ENCODE measurements at regions not wholly inside any gene's neighbourhood (a gene's known extent, or its start where the extent isn't known, plus 50 kb on each side); places are given as distances from the start of the nearest gene placed in this dataset.

- DNase-seq: no peak
Observed at GRCh38 chr11:28447226-28447625, 339.0 kb downstream of the METTL15 start.

GRCh38 chr11:28442131-28442530 lies 333.9 kb downstream of the METTL15 start:
- no peak for DNase-seq

GRCh38 chr11:28439403-28439802 lies 331.2 kb downstream of the METTL15 start:
- DNase-seq: no peak

- DNase-seq: no peak
Observed at GRCh38 chr11:28420099-28420498, 311.9 kb downstream of the METTL15 start.

- no peak for DNase-seq
Observed at GRCh38 chr11:28417601-28418323, 309.6 kb downstream of the METTL15 start.

GRCh38 chr11:28412029-28412428 lies 303.8 kb downstream of the METTL15 start:
- DNase-seq: no peak

- no peak for DNase-seq
Observed at GRCh38 chr11:28401446-28401845, 293.3 kb downstream of the METTL15 start.

GRCh38 chr11:28400331-28401100 lies 292.3 kb downstream of the METTL15 start:
- DNase-seq: peak; percentile 3

GRCh38 chr11:28393348-28393747 lies 285.2 kb downstream of the METTL15 start:
- no peak for DNase-seq

GRCh38 chr11:28384418-28384817 lies 276.2 kb downstream of the METTL15 start:
- no peak for DNase-seq

GRCh38 chr11:28383456-28383855 lies 275.3 kb downstream of the METTL15 start:
- no peak for DNase-seq
